Thyroid gland (tissue), 4 donors: ENCODE measurements at regions not wholly inside any gene's neighbourhood (a gene's known extent, or its start where the extent isn't known, plus 50 kb on each side); places are given as distances from the start of the nearest gene placed in this dataset.

ENCODE experiments used
- DNase-seq, 2 donors: peaks; one replicate each; pipeline ENCODE4 v3.0.0-alpha.2; 2019
- H3K27ac ChIP-seq, 3 donors: fragments of 200-600 bp; sonication (generic); 1 replicate in 2 of 3; 2 replicates in 1 of 3; pipeline ENCODE4 v1.5.1; 2016 to 2019; ENCODE audit warnings: mild to moderate bottlenecking in 1 of 3, moderate library complexity in 1 of 3
- H3K27me3 ChIP-seq: fragments of 200-600 bp; sonication (generic); one replicate; pipeline ENCODE4 v1.5.1; 2019
- H3K36me3 ChIP-seq, 2 donors: fragments of 200-600 bp; sonication (generic); one replicate each; pipeline ENCODE4 v1.5.1; 2016 to 2019
- H3K4me1 ChIP-seq, 2 donors: fragments of 200-600 bp; sonication (generic); one replicate each; pipeline ENCODE4 v1.5.1; 2017 to 2019
- H3K4me3 ChIP-seq, 3 donors: fragments of 200-600 bp; sonication (generic); replicated peaks in 1 of 3; 1 replicate in 2 of 3; 2 replicates in 1 of 3; pipeline ENCODE4 v1.5.1; 2016; ENCODE audit warnings: mild to moderate bottlenecking in 1 of 3
- H3K9me3 ChIP-seq: fragments of 200-600 bp; sonication (generic); one replicate; pipeline ENCODE4 v1.5.1; 2017
- CTCF ChIP-seq, 6 experiments: fragments of 200-600 bp in 3 of 6; fragments of 450-650 bp in 3 of 6; sonication (generic) in 3 of 6; IDR thresholded peaks; one replicate each; pipeline ENCODE4 v1.5.1; 2016 to 2019; ENCODE audit warnings: antibody characterized with exemption in 6 of 6, mild to moderate bottlenecking in 2 of 6, inconsistent platforms in 1 of 6, moderate library complexity in 1 of 6
- POLR2A ChIP-seq, 2 donors: fragments of 450-650 bp; IDR thresholded peaks; one replicate each; pipeline ENCODE4 v1.6.1; 2017; ENCODE audit warnings: antibody characterized with exemption in 2 of 2, mild to moderate bottlenecking in 2 of 2, moderate library complexity in 1 of 2
- WGBS, 2 donors: methylation state at CpG; one replicate each; pipeline ENCODE4 v1.1.5; 2017; 5-methylcytosine and 5-hydroxymethylcytosine counted together
- intact Hi-C: fragments of 100-400 bp; cut with DNase I; formaldehyde crosslinking; loops from one replicate; pipeline ENCODE4 v1.15.1; 2023

DNA sequence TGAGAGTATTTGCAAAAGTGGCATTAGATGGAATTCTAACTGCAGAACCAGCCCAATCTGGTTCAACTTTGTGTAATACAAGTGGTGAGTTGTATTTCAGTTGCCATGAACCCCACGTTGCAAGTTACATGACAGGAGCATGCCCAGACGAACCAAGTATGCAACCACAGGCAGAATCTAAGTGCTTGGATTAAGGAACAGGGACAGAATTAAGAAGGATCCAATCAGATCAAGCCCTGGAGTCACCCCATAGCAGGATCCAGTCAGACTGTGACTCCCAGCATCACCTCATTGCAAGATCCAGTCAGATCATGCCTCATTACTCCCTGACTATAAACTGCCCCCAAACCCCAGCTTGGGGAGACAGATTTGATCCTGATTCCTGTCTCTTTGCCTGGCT is 388.7 kb upstream of the NRP1 start:
- intact Hi-C loops = no loop called here
- Histone ChIP-seq H3K27me3 (no peaks in the 10 kb centered on the region), H3K27ac (no peak overlapping the region), H3K4me3 (no peak overlapping the region), H3K9me3 (no peaks in the 10 kb centered on the region), H3K4me1 (no peaks in the 10 kb centered on the region), H3K36me3 (no peaks in the 10 kb centered on the region)
- WGBS, 2 donors = 87 to 89% methylated on average over 2 of the region's 2 CpGs
- DNase-seq = no peak
- TF ChIP-seq POLR2A (IDR thresholded peaks at IDR 0.05) (no peak), CTCF (IDR thresholded peaks at IDR 0.05) (no peak)

DNA sequence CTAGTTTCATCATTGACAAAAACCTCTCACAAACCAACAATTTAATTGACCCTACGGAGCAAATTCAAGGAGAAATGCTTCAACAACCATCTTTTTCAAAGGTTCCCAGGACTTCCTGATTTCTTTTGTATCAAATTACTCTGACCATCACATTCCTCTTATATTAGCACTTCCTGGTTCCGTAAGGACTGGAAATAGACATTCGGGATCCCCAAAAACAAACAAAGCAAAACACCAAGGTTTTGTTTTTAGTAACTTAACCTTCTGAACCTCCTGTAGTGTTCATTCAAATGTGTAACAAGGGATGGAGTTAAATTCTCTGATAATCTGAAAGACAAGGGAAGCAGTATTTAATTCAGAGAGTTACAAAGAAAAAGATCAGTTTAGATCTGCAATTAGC is 387.6 kb upstream of the NRP1 start:
- no peaks in the 10 kb centered on the region for H3K9me3 ChIP-seq
- H3K4me1 ChIP-seq = no peaks in the 10 kb centered on the region
- H3K4me3 ChIP-seq = no peak overlapping the region
- H3K27ac ChIP-seq = no peak overlapping the region
- no peak for DNase-seq
- H3K36me3 ChIP-seq = no peaks in the 10 kb centered on the region
- no peaks in the 10 kb centered on the region for H3K27me3 ChIP-seq
- WGBS, 2 donors = 40 to 49% methylated on average over 3 of the region's 3 CpGs
- TF ChIP-seq POLR2A (IDR thresholded peaks at IDR 0.05) (no peak), CTCF (IDR thresholded peaks at IDR 0.05) (no peak)
- intact Hi-C loops = no loop called here

GRCh38 chr10:33721509-33721908 is 387.0 kb upstream of the NRP1 start:
- Histone ChIP-seq H3K4me3 (no peak overlapping the region), H3K27me3 (no peaks in the 10 kb centered on the region), H3K36me3 (no peaks in the 10 kb centered on the region), H3K4me1 (no peaks in the 10 kb centered on the region), H3K27ac (no peak overlapping the region), H3K9me3 (no peaks in the 10 kb centered on the region)
- intact Hi-C loops = no loop called here
- no peak for DNase-seq
- TF ChIP-seq CTCF (IDR thresholded peaks at IDR 0.05) (no peak), POLR2A (IDR thresholded peaks at IDR 0.05) (no peak)
- WGBS, 2 donors = 85 to 86% methylated on average over 7 of the region's 7 CpGs

GRCh38 chr10:33720161-33720560 is 385.7 kb upstream of the NRP1 start:
- no peak for TF ChIP-seq POLR2A (IDR thresholded peaks at IDR 0.05)
- TF ChIP-seq CTCF (IDR thresholded peaks at IDR 0.05) = no peak
- Histone ChIP-seq H3K4me3 (no peak overlapping the region), H3K36me3 (no peaks in the 10 kb centered on the region), H3K4me1 (no peaks in the 10 kb centered on the region), H3K9me3 (no peaks in the 10 kb centered on the region), H3K27ac (no peak overlapping the region), H3K27me3 (no peaks in the 10 kb centered on the region)
- 84 to 87% methylated on average over 2 of the region's 2 CpGs for WGBS, 2 donors
- DNase-seq = no peak
- intact Hi-C loops = no loop called here

- no peak for DNase-seq
- H3K9me3 ChIP-seq = no peaks in the 10 kb centered on the region
- no peaks in the 10 kb centered on the region for H3K36me3 ChIP-seq
- H3K4me3 ChIP-seq = no peak overlapping the region
- intact Hi-C loops = no loop called here
- TF ChIP-seq POLR2A (IDR thresholded peaks at IDR 0.05) (no peak), CTCF (IDR thresholded peaks at IDR 0.05) (no peak)
- H3K4me1 ChIP-seq = no peaks in the 10 kb centered on the region
- H3K27me3 ChIP-seq = no peaks in the 10 kb centered on the region
- WGBS, 2 donors = 64 to 67% methylated on average over 7 to 8 of the region's 8 CpGs
- no peak overlapping the region for H3K27ac ChIP-seq
These were observed 384.7 kb upstream of the NRP1 start for GRCh38 chr10:33719005-33719703.
